Small intestine (tissue), 7 donors: ENCODE measurements at regions not wholly inside any gene's neighbourhood (a gene's known extent, or its start where the extent isn't known, plus 50 kb on each side); places are given as distances from the start of the nearest gene placed in this dataset.

Source experiments
- DNase-seq, 2 donors: peaks; one replicate each; pipeline versions ENCODE4 v3.0.0 to v3.0.0-alpha.2; 2013
- FAIRE-seq: peaks from 2 replicates; lab custom pipeline; 2012; peaks lifted over from hg19 to GRCh38; lab: Jason Lieb, UNC
- H3K27ac ChIP-seq, 3 donors: one replicate each; pipeline ENCODE4 v1.5.1; 2013; ENCODE audit warnings: low read length in 2 of 3, mild to moderate bottlenecking in 2 of 3, control low read depth in 1 of 3, inconsistent platforms in 1 of 3, low read depth in 1 of 3, moderate library complexity in 1 of 3
- H3K27me3 ChIP-seq, 3 donors: one replicate each; pipeline ENCODE4 v1.6.1; 2013; ENCODE audit warnings: low read length in 3 of 3, inconsistent platforms in 1 of 3; ENCODE audit not compliant: control insufficient read depth in 3 of 3, insufficient read depth in 3 of 3
- H3K36me3 ChIP-seq, 3 donors: one replicate each; pipeline ENCODE4 v1.6.1; 2013; ENCODE audit warnings: low read length in 3 of 3, inconsistent platforms in 1 of 3, low read depth in 1 of 3, mild to moderate bottlenecking in 1 of 3, moderate library complexity in 1 of 3; ENCODE audit not compliant: control insufficient read depth in 3 of 3, insufficient read depth in 2 of 3
- H3K4me1 ChIP-seq, 3 donors: one replicate each; pipeline ENCODE4 v1.6.1; 2013; ENCODE audit warnings: low read length in 2 of 3, inconsistent platforms in 1 of 3, low read depth in 1 of 3, mild to moderate bottlenecking in 1 of 3, moderate library complexity in 1 of 3; ENCODE audit not compliant: control insufficient read depth in 3 of 3, insufficient read depth in 2 of 3
- H3K4me3 ChIP-seq, 3 donors: one replicate each; pipeline ENCODE4 v1.5.1; 2013; ENCODE audit warnings: low read length in 3 of 3, control low read depth in 1 of 3, inconsistent platforms in 1 of 3, low read depth in 1 of 3, mild to moderate bottlenecking in 1 of 3, moderate library complexity in 1 of 3
- H3K9me3 ChIP-seq, 2 donors: one replicate each; pipeline ENCODE4 v1.6.1; 2013; ENCODE audit warnings: low read depth in 1 of 2, low read length in 1 of 2; ENCODE audit not compliant: control insufficient read depth in 2 of 2, insufficient read depth in 1 of 2
- WGBS, 3 donors: extraction: QIAGEN DNeasy Blood & Tissue Kit; methylation state at CpG; one replicate each; pipeline ENCODE4 v1.1.7; 2013; 5-methylcytosine and 5-hydroxymethylcytosine counted together
- donor health status: healthy with polysubstance abuse.
- donor health status: control.
- donor health status: control.
- donor health status: Bipolar disorder and iron deficiency.
- donor health status: healthy.

GRCh38 chr9:89984214-89984613, 379.4 kb downstream of the GADD45G start:
- 43 to 70% (median 50%) methylated on average over 1 of the region's 1 CpG for WGBS, 3 donors
- H3K4me1 ChIP-seq = no peaks in the 10 kb centered on the region
- no peaks in the 10 kb centered on the region for H3K27me3 ChIP-seq
- no peaks in the 10 kb centered on the region for H3K9me3 ChIP-seq
- FAIRE-seq (no peak), DNase-seq (no peak)
- no peaks in the 10 kb centered on the region for H3K36me3 ChIP-seq
- no peak overlapping the region for H3K27ac ChIP-seq
- no peak overlapping the region for H3K4me3 ChIP-seq

GRCh38 chr9:89985068-89985467, 380.3 kb downstream of the GADD45G start:
- Histone ChIP-seq H3K9me3 (no peaks in the 10 kb centered on the region), H3K4me3 (no peak overlapping the region), H3K4me1 (no peaks in the 10 kb centered on the region), H3K36me3 (no peaks in the 10 kb centered on the region), H3K27ac (no peak overlapping the region), H3K27me3 (no peaks in the 10 kb centered on the region)
- WGBS, 3 donors = 90 to 100% (median 92%) methylated on average over 2 of the region's 2 CpGs
- FAIRE-seq (no peak), DNase-seq (no peak)

GRCh38 chr9:89986190-89986589, 381.4 kb downstream of the GADD45G start:
- FAIRE-seq (no peak), DNase-seq (no peak)
- 72 to 78% (median 77%) methylated on average over 2 of the region's 2 CpGs for WGBS, 3 donors

GRCh38 chr9:89988458-89988857, 383.6 kb downstream of the GADD45G start:
- Histone ChIP-seq H3K4me3 (no peak overlapping the region), H3K9me3 (no peaks in the 10 kb centered on the region), H3K27ac (no peak overlapping the region), H3K4me1 (peaks cover 0 to 16% (median 3%) of the 10 kb centered on the region in 3 donors), H3K27me3 (no peaks in the 10 kb centered on the region), H3K36me3 (no peaks in the 10 kb centered on the region)
- no peak for FAIRE-seq
- no peak for DNase-seq
- 72 to 79% (median 76%) methylated on average over 1 of the region's 1 CpG for WGBS, 3 donors

More at GRCh38 chr9:89986190-89986589, 381.4 kb downstream of the GADD45G start:
- Histone ChIP-seq H3K4me3 (no peak overlapping the region), H3K27me3 (no peaks in the 10 kb centered on the region), H3K27ac (no peak overlapping the region), H3K36me3 (no peaks in the 10 kb centered on the region), H3K9me3 (no peaks in the 10 kb centered on the region), H3K4me1 (no peaks in the 10 kb centered on the region)

GRCh38 chr9:89991204-89991790, 386.5 kb downstream of the GADD45G start:
- DNase-seq = no peak
- Histone ChIP-seq H3K27me3 (no peaks in the 10 kb centered on the region), H3K4me1 (peaks cover 3 to 43% (median 3%) of the 10 kb centered on the region in 3 donors), H3K27ac (no peak overlapping the region), H3K36me3 (peaks cover 0 to 2% (median 0%) of the 10 kb centered on the region in 3 donors), H3K9me3 (peaks cover 0 to 10% of the 10 kb centered on the region in 2 donors), H3K4me3 (no peak overlapping the region)
- WGBS, 3 donors = 62 to 81% (median 74%) methylated on average over 7 of the region's 7 CpGs
- FAIRE-seq = no peak

GRCh38 chr9:89992326-89993198, 387.8 kb downstream of the GADD45G start:
- Histone ChIP-seq H3K4me3 (no peak overlapping the region), H3K27me3 (no peaks in the 10 kb centered on the region), H3K27ac (peak overlapping the region in 1 of 3 donors; percentile 83), H3K4me1 (peaks cover 3 to 56% (median 3%) of the 10 kb centered on the region in 3 donors), H3K9me3 (peaks cover 0 to 15% of the 10 kb centered on the region in 2 donors), H3K36me3 (peaks cover 0 to 3% (median 0%) of the 10 kb centered on the region in 3 donors)
- peak in 1 of 2 donors; percentile 67 for DNase-seq
- no peak for FAIRE-seq
- WGBS, 3 donors = 52 to 63% (median 63%) methylated on average over 14 to 16 of the region's 16 CpGs

GRCh38 chr9:89993678-89994630, 389.1 kb downstream of the GADD45G start:
- no peak for FAIRE-seq
- peak overlapping the region; percentile 41 to 83 (median 72) for H3K27ac ChIP-seq
- peaks cover 3 to 67% (median 5%) of the 10 kb centered on the region in 3 donors for H3K4me1 ChIP-seq
- no peak overlapping the region for H3K4me3 ChIP-seq
- WGBS, 3 donors = 11 to 35% (median 19%) methylated on average over 5 of the region's 5 CpGs
- peaks cover 0 to 15% of the 10 kb centered on the region in 2 donors for H3K9me3 ChIP-seq
- H3K36me3 ChIP-seq = peaks cover 0 to 3% (median 0%) of the 10 kb centered on the region in 3 donors
- peak; percentile 76 to 94 for DNase-seq
- no peaks in the 10 kb centered on the region for H3K27me3 ChIP-seq
